MM.1S (cell line): ENCODE measurements at regions not wholly inside any gene's neighbourhood (a gene's known extent, or its start where the extent isn't known, plus 50 kb on each side); places are given as distances from the start of the nearest gene placed in this dataset.
"Not testable (repeated sequence)": the region's sequence is repeated elsewhere in the genome, so short reads cannot be mapped to it uniquely, and the experiment has no call there.

Experiments
- DNase-seq: peaks from one replicate; pipeline ENCODE4 v3.0.0-alpha.2; 2015
- H2AFZ ChIP-seq: fragments of 300-600 bp; sonication (generic); 2 replicates; pipeline ENCODE4 v1.6.0; 2016; ENCODE audit warnings: antibody characterized with exemption, low read length
- H3F3A ChIP-seq: fragments of 300-600 bp; sonication (generic); 2 replicates; pipeline ENCODE4 v1.6.1; 2016; ENCODE audit warnings: mild to moderate bottlenecking, antibody characterized with exemption, low read length, moderate library complexity, mixed read lengths; ENCODE audit not compliant: insufficient read depth
- H3K27ac ChIP-seq: fragments of 300-600 bp; sonication (generic); 2 replicates; pipeline ENCODE4 v1.5.1; 2016; ENCODE audit warnings: mild to moderate bottlenecking, low read length
- H3K27me3 ChIP-seq: fragments of 300-600 bp; sonication (generic); replicated peaks from 2 replicates; pipeline ENCODE4 v1.6.0; 2016; ENCODE audit warnings: low read length; ENCODE audit not compliant: insufficient read depth
- H3K36me3 ChIP-seq: fragments of 300-600 bp; sonication (generic); replicated peaks from 2 replicates; pipeline ENCODE4 v1.6.1; 2016; ENCODE audit warnings: mild to moderate bottlenecking, low read length, mixed read lengths; ENCODE audit not compliant: insufficient read depth
- H3K4me1 ChIP-seq: fragments of 300-600 bp; sonication (generic); 2 replicates; pipeline ENCODE4 v1.6.1; 2016; ENCODE audit warnings: low read length, mixed read lengths
- H3K4me2 ChIP-seq: fragments of 300-600 bp; sonication (generic); 2 replicates; pipeline ENCODE4 v1.6.0; 2016; ENCODE audit warnings: low read depth, low read length
- H3K4me3 ChIP-seq: fragments of 300-600 bp; sonication (generic); 2 replicates; pipeline ENCODE4 v1.5.1; 2016; ENCODE audit warnings: low read length, mixed read lengths
- H3K79me2 ChIP-seq: fragments of 300-600 bp; sonication (generic); 2 replicates; pipeline ENCODE4 v1.6.1; 2016; ENCODE audit warnings: mixed run types, low read length, mixed read lengths
- H3K9ac ChIP-seq: fragments of 300-600 bp; sonication (generic); 2 replicates; pipeline ENCODE4 v1.6.1; 2016; ENCODE audit warnings: low read length, mixed read lengths
- H3K9me2 ChIP-seq: fragments of 300-600 bp; sonication (generic); replicated peaks from 2 replicates; pipeline ENCODE4 v1.6.1; 2016; ENCODE audit warnings: mild to moderate bottlenecking, low read length, mixed read lengths; ENCODE audit not compliant: insufficient read depth
- H3K9me3 ChIP-seq: fragments of 300-600 bp; sonication (generic); replicated peaks from 2 replicates; pipeline ENCODE4 v1.6.1; 2016; ENCODE audit warnings: mild to moderate bottlenecking, low read length, mixed read lengths; ENCODE audit not compliant: insufficient read depth
- H4K20me1 ChIP-seq: fragments of 300-600 bp; sonication (generic); 2 replicates; pipeline ENCODE4 v1.6.1; 2016; ENCODE audit warnings: mild to moderate bottlenecking, low read length, moderate library complexity, mixed read lengths; ENCODE audit not compliant: insufficient read depth
- EZH2 ChIP-seq: fragments of 300-600 bp; sonication (generic); optimal IDR thresholded peaks from 2 replicates; pipeline ENCODE3; 2017; ENCODE audit warnings: low read depth, mild to moderate bottlenecking, antibody characterized with exemption, low read length, mixed read lengths
- EZH2phosphoT487 ChIP-seq: fragments of 300-600 bp; sonication (generic); IDR thresholded peaks from 2 replicates; pipeline ENCODE4 v1.6.1; 2018; ENCODE audit warnings: antibody characterized with exemption, low read length
- TF ChIP-seq, protein P1 (sequence below): fragments of 300-600 bp; sonication (generic); IDR thresholded peaks from 2 replicates; pipeline ENCODE4 v1.5.1; 2016; ENCODE audit warnings: antibody characterized with exemption, low read length, mixed read lengths

DNA sequence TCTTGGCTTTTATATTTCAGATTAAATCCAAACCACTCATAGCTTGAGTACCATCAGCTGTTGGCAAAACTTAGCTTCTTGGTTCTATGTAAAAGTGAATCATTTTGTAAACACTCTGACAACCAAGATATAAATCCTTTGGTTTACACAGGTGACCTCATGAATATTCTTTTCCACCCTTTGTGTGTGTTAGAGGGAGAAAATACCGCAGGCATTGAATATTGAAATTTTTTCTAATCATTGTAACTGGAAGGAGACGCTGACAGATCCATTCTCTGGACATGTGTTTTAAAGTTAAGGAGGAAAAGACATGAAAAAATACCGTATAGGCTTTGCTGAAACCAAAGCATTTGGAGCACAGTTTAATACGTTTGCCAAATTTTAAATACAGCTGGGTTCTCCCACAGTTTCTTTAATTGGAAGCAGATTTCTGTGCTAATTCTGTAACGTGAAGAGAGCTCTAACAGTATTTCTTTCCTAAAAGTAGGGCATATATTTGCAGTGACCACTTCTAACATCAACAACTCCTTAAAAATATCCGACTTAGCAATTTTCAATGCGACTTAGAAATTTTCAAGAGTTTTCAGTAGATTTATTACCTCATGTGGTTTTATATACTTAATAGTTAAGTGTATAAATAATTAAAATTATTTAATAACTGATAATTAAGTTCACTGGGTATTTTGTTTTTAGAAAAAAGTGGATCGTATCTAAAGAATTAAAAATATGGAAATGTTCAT, 388.2 kb downstream of the USP25 start:
- no peak overlapping the region for H3K9ac ChIP-seq
- no peak for DNase-seq
- no peaks in the 10 kb centered on the region for H4K20me1 ChIP-seq
- no peak overlapping the region for H3K27ac ChIP-seq
- no peaks in the 10 kb centered on the region for H3K9me2 ChIP-seq
- no peak overlapping the region for H2AFZ ChIP-seq
- no peaks in the 10 kb centered on the region; the same call in 1 of the 2 replicates for H3K36me3 ChIP-seq
- TF ChIP-seq EZH2 = no peak
- no peak overlapping the region for H3K4me3 ChIP-seq
- H3K27me3 ChIP-seq = no peaks in the 10 kb centered on the region
- H3F3A ChIP-seq = no peaks in the 10 kb centered on the region
- H3K4me2 ChIP-seq = no peak overlapping the region
- H3K4me1 ChIP-seq = no peaks in the 10 kb centered on the region
- H3K79me2 ChIP-seq = no peaks in the 10 kb centered on the region
- H3K9me3 ChIP-seq = no peaks in the 10 kb centered on the region

DNA sequence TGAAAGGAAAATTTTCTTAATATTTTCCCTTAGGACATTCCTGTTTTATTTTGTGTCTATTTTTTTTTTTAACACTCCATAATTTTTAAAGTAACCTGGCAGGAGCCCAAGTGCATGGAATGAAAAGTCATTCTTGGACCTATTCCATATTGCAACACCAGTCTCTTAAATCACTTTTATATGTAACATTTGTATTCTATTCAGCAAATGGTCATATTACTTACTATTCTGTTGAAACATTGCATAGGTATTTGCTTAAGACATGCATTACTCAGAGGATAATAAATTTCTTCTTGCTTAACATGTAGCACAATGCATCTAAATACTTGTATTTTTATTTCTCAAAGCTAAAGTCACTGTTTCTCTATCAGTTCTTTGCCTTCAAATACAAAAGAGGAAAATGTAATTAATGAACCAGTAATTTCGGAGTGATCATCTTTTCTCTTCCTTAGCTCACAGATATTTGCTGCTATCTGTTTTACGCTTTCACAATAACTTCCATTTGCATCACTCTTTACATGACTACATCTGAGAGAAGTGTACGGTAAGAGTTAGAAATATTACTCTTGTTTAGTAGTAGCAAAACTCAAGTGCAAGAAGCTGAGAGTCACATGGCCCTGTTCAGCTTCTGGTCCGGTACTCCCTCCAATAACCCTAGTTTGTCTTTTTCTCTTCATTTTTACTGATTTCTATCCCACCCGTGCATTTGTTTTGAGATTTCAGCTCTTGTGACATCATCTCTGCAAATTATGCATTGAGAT, 394.8 kb downstream of the USP25 start:
- no peak overlapping the region for H3K4me2 ChIP-seq
- H2AFZ ChIP-seq = no peak overlapping the region
- no peak for TF ChIP-seq EZH2phosphoT487
- TF ChIP-seq EZH2 = no peak
- TF ChIP-seq, protein P1, sequence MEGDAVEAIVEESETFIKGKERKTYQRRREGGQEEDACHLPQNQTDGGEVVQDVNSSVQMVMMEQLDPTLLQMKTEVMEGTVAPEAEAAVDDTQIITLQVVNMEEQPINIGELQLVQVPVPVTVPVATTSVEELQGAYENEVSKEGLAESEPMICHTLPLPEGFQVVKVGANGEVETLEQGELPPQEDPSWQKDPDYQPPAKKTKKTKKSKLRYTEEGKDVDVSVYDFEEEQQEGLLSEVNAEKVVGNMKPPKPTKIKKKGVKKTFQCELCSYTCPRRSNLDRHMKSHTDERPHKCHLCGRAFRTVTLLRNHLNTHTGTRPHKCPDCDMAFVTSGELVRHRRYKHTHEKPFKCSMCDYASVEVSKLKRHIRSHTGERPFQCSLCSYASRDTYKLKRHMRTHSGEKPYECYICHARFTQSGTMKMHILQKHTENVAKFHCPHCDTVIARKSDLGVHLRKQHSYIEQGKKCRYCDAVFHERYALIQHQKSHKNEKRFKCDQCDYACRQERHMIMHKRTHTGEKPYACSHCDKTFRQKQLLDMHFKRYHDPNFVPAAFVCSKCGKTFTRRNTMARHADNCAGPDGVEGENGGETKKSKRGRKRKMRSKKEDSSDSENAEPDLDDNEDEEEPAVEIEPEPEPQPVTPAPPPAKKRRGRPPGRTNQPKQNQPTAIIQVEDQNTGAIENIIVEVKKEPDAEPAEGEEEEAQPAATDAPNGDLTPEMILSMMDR = no peak

DNA sequence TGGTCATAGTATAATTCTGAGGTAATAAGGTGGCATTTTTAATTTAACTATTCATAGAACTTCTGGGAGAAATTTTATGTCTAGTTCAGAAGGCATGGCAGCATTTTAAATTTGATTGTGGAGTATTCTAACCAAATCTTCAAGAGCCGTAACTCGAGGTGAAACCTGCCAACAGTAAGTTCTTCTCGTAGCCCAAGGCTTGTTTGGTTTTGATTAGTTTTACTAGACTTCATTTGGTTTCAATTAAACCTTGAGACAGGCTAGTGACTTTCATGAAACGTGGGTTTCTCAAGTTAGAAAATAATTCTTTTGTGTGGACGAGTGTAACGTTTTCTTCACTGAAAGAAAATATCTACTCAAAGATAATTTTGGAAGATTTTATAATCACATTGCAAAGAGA, 395.5 kb downstream of the USP25 start:
- H3K9me2 ChIP-seq = no peaks in the 10 kb centered on the region
- no peak overlapping the region for H3K4me2 ChIP-seq
- no peak overlapping the region for H3K27ac ChIP-seq
- no peak overlapping the region for H2AFZ ChIP-seq
- no peaks in the 10 kb centered on the region for H4K20me1 ChIP-seq
- H3K4me3 ChIP-seq = no peak overlapping the region
- H3K9me3 ChIP-seq = no peaks in the 10 kb centered on the region
- no peaks in the 10 kb centered on the region for H3K79me2 ChIP-seq
- no peak for TF ChIP-seq EZH2phosphoT487
- no peak for TF ChIP-seq EZH2
- TF ChIP-seq, protein P1 = no peak
- no peaks in the 10 kb centered on the region for H3F3A ChIP-seq
- H3K9ac ChIP-seq = no peak overlapping the region
- DNase-seq = no peak
- no peaks in the 10 kb centered on the region for H3K4me1 ChIP-seq
- H3K36me3 ChIP-seq = no peaks in the 10 kb centered on the region
- H3K27me3 ChIP-seq = no peaks in the 10 kb centered on the region

More for the DNA sequence above, 394.8 kb downstream of the USP25 start:
- H3K79me2 ChIP-seq = no peaks in the 10 kb centered on the region
- DNase-seq = no peak
- no peaks in the 10 kb centered on the region for H3K36me3 ChIP-seq
- no peaks in the 10 kb centered on the region for H3F3A ChIP-seq
- H3K27ac ChIP-seq = no peak overlapping the region
- no peaks in the 10 kb centered on the region for H3K4me1 ChIP-seq
- no peak overlapping the region for H3K4me3 ChIP-seq
- H3K9me3 ChIP-seq = no peaks in the 10 kb centered on the region
- H3K9ac ChIP-seq = no peak overlapping the region; the same call in 1 of the 2 replicates
- H4K20me1 ChIP-seq = no peaks in the 10 kb centered on the region
- H3K9me2 ChIP-seq = no peaks in the 10 kb centered on the region
- no peaks in the 10 kb centered on the region for H3K27me3 ChIP-seq

DNA sequence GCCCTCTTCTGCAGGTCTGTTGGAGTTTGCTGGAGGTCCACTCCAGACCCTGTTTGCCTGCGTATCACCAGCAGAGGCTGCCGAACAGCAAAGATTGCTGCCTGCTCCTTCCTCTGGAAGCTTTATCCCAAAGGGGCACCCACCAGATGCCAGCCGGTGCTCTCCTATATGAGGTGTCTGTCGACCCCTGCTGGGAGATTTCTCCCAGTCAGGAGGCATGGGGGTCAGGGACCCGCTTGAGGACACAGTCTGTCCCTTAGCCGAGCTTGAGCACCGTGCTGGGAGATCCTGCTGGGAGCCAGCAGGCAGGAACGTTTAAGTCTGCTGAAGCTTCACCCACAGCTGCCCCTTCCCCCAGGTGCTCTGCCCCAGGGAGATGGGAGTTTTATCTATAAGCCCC, 402.7 kb downstream of the USP25 start:
- H3K36me3 ChIP-seq, H4K20me1 ChIP-seq, H3K9me3 ChIP-seq, H3K4me3 ChIP-seq, H3K4me2 ChIP-seq, H3K9me2 ChIP-seq, H3K27ac ChIP-seq, H3K79me2 ChIP-seq, H3K9ac ChIP-seq, H3K4me1 ChIP-seq, H3K27me3 ChIP-seq, H2AFZ ChIP-seq, H3F3A ChIP-seq, DNase-seq: not testable (repeated sequence)
